ENCODE measurements at regions not wholly inside any gene's neighbourhood (a gene's known extent, or its start where the extent isn't known, plus 50 kb on each side); places are given as distances from the start of the nearest gene placed in this dataset.
"Not testable (repeated sequence)": the region's sequence is repeated elsewhere in the genome, so short reads cannot be mapped to it uniquely, and the experiment has no call there.

DNA sequence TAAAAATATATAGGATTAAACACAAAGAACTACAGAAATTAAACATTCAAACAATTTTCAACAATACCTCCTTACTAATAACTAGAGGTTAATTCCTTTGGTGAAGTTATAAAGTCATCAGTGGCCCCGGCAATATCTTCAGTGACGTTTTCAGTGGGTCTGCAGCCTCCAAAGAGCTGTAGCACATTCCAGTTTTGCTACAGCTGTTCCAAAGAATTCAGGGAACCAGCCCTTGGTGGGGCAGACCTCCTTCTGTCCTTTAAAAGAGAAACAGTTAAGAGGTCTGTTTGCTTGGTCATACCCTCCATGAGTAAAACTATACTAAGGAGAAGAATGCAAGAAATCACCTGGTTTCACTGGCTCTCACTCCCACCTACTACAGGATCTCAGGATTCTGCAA lies 99.2 kb upstream of the ZDHHC17 start:
- no peak for ATAC-seq
- CTCF ChIA-PET: no interaction called here
- H3K4me3 Mint-ChIP-seq: no peak overlapping the region
- no peak overlapping the region for H3K27ac Mint-ChIP-seq
- H3K9me3 Mint-ChIP-seq (ENCODE audit: low read depth): no peaks in the 10 kb centered on the region
- H3K27me3 Mint-ChIP-seq: peaks cover 3% of the 10 kb centered on the region
- H3K36me3 Mint-ChIP-seq (ENCODE audit: low read depth): no peaks in the 10 kb centered on the region
- POLR2A ChIA-PET: no interaction called here
- DNase-seq: no peak
- intact Hi-C loops (cut with DNase I, micrococcal nuclease): no loop called here
- peaks cover 13% of the 10 kb centered on the region for H3K4me1 Mint-ChIP-seq

GRCh38 chr12:76666290-76666835 lies 97.6 kb upstream of the ZDHHC17 start:
- Mint-ChIP-seq H3K27ac (no peak overlapping the region), H3K4me1 (peaks cover 13% of the 10 kb centered on the region), H3K9me3 (ENCODE audit: low read depth) (no peaks in the 10 kb centered on the region), H3K4me3 (no peak overlapping the region), H3K27me3 (peaks cover 3% of the 10 kb centered on the region), H3K36me3 (ENCODE audit: low read depth) (no peaks in the 10 kb centered on the region)
- ChIA-PET CTCF (interaction anchor here (0.5 to 1.0 kb wide), 3 partner anchors 11 to 383 kb away, joined by 3 to 4 read pairs (median 3); no protein-coding TSS in a partner anchor), POLR2A (no interaction called here)
- no peak for DNase-seq
- intact Hi-C loops (cut with DNase I, micrococcal nuclease): no loop called here
- no peak for ATAC-seq

DNA sequence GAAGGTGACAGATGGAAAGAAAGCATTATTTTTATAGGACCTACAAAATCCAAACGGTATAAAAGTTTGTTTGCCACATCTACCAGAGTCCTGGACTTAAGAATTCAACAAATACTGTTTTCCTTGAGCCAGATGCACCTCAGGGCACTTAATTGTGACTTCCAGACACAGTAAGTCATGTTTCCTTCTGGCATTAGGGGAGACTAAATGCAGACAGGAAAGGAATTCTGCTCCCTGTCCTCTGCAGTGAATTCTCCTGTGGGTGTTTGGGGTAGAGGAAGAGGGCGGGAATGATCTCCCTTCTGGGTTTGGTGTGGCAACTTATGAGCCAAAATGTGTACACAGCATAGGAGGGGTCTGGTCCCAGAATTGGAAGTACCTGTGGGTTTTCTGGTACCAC lies 93.9 kb upstream of the ZDHHC17 start:
- no peaks in the 10 kb centered on the region for H3K27me3 Mint-ChIP-seq
- ChIA-PET CTCF (no interaction called here), POLR2A (no interaction called here)
- intact Hi-C loops (cut with DNase I, micrococcal nuclease): no loop called here
- no peaks in the 10 kb centered on the region for H3K9me3 Mint-ChIP-seq (ENCODE audit: low read depth)
- H3K4me1 Mint-ChIP-seq: peaks cover 13% of the 10 kb centered on the region
- H3K36me3 Mint-ChIP-seq (ENCODE audit: low read depth): no peaks in the 10 kb centered on the region
- DNase-seq (no peak), ATAC-seq (no peak)
- no peak overlapping the region for H3K4me3 Mint-ChIP-seq
- H3K27ac Mint-ChIP-seq: no peak overlapping the region

DNA sequence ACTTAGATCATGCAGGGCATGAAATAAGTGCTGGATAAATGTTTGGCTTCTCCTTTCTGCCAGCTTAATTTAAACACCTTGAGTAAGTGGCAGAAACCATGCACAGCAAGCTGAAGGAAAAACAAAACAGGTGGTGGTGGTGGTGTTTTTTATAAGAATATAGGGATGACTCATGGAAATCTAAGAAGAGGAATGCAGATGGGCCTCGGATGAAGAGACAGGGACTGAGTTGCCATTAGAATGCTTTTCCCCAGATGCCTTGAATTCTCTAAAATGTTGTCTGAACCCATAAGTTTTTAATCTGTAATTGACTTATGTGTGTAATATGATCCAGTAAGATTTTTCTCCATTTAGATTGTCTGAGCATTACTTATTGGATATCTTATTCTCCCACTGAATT lies 93.1 kb upstream of the ZDHHC17 start:
- no peak for ATAC-seq
- no peak overlapping the region for H3K4me3 Mint-ChIP-seq
- peaks cover 8% of the 10 kb centered on the region for H3K4me1 Mint-ChIP-seq
- ChIA-PET POLR2A (no interaction called here), CTCF (interaction anchor here (0.6 kb wide), 1 partner anchor 409 kb away, joined by 3 read pairs; no protein-coding TSS in a partner anchor)
- DNase-seq: no peak
- H3K27ac Mint-ChIP-seq: no peak overlapping the region
- no peaks in the 10 kb centered on the region for H3K27me3 Mint-ChIP-seq
- H3K36me3 Mint-ChIP-seq (ENCODE audit: low read depth): no peaks in the 10 kb centered on the region
- H3K9me3 Mint-ChIP-seq (ENCODE audit: low read depth): no peaks in the 10 kb centered on the region
- intact Hi-C loops (cut with DNase I, micrococcal nuclease): no loop called here

DNA sequence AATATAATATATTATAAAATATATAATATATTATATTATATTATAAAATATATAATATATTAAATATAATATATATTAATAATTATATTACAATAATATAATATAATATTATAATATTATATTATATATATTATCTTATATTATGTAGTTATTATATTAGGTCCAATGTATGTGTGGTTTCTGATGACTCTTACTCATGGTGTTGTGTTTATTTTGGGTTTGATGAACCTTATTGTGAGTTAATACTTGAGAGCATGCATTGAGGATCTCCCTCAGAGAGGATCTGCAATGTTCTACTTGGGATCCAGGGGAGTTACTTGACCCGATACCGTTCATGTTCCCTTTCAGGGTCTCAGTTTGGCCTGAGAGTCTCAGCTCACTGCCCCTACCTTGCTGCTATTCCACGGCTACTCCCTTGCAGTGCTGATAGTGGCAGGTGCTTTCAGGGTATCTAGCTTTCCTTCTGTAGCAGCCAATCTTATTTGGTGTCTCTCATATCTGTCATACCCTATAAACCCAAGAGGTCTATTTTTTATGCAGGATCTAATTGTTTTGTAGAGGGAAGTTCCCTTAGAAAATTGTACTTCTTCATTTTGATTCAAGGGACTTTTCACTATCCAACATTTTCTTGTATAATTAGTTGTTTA lies 89.1 kb upstream of the ZDHHC17 start:
- CTCF ChIA-PET: no interaction called here
- POLR2A ChIA-PET: no interaction called here
- no peak overlapping the region for H3K4me3 Mint-ChIP-seq
- no peaks in the 10 kb centered on the region for H3K4me1 Mint-ChIP-seq
- DNase-seq (no peak), ATAC-seq (peak; percentile 58)
- no peaks in the 10 kb centered on the region for H3K36me3 Mint-ChIP-seq (ENCODE audit: low read depth)
- H3K27ac Mint-ChIP-seq: no peak overlapping the region
- no peaks in the 10 kb centered on the region for H3K27me3 Mint-ChIP-seq
- no peaks in the 10 kb centered on the region for H3K9me3 Mint-ChIP-seq (ENCODE audit: low read depth)
- intact Hi-C loops (cut with DNase I, micrococcal nuclease): no loop called here

- H3K36me3 Mint-ChIP-seq (ENCODE audit: low read depth); H3K4me3 Mint-ChIP-seq; H3K4me1 Mint-ChIP-seq; H3K27ac Mint-ChIP-seq; DNase-seq; ATAC-seq; POLR2A ChIA-PET; intact Hi-C loops (cut with DNase I, micrococcal nuclease); H3K9me3 Mint-ChIP-seq (ENCODE audit: low read depth); H3K27me3 Mint-ChIP-seq: not testable (repeated sequence)
- CTCF ChIA-PET: interaction anchor here (0.6 kb wide), 2 partner anchors 262 to 505 kb away, joined by 3 to 4 read pairs; no protein-coding TSS in a partner anchor
Observed at GRCh38 chr12:76676261-76676660, 87.7 kb upstream of the ZDHHC17 start.

DNA sequence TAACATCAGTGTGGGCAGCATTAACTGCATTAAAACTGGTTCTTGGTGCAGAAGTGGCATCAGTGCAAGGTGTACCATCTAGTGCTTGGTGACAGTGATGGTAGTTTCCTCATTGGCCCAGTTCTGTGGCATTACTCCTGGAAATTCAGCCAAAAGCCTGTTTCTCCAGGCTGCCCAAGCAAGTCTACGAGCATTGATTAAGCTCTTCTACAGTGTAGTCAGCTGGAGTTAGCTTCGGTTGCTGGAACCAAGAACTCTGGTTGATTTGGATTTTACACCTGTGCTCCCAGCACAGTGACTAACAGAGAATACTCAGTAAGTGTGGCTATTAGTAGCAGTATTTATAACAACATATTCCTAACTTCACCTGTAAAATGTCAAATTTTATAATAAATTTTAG lies 84.9 kb upstream of the ZDHHC17 start:
- Mint-ChIP-seq H3K36me3 (ENCODE audit: low read depth) (no peaks in the 10 kb centered on the region), H3K9me3 (ENCODE audit: low read depth) (no peaks in the 10 kb centered on the region), H3K4me3 (no peak overlapping the region), H3K27ac (no peak overlapping the region), H3K4me1 (no peaks in the 10 kb centered on the region), H3K27me3 (no peaks in the 10 kb centered on the region)
- ChIA-PET CTCF (no interaction called here), POLR2A (no interaction called here)
- intact Hi-C loops (cut with DNase I, micrococcal nuclease): no loop called here
- no peak for ATAC-seq
- DNase-seq: no peak

- no peak for DNase-seq
- Mint-ChIP-seq H3K27ac (no peak overlapping the region), H3K27me3 (no peaks in the 10 kb centered on the region), H3K36me3 (ENCODE audit: low read depth) (no peaks in the 10 kb centered on the region), H3K9me3 (ENCODE audit: low read depth) (no peaks in the 10 kb centered on the region), H3K4me3 (no peak overlapping the region), H3K4me1 (no peaks in the 10 kb centered on the region)
- ChIA-PET POLR2A (no interaction called here), CTCF (no interaction called here)
- ATAC-seq: no peak
- intact Hi-C loops (cut with DNase I, micrococcal nuclease): no loop called here
Observed at GRCh38 chr12:76679778-76680177, 84.1 kb upstream of the ZDHHC17 start.

DNA sequence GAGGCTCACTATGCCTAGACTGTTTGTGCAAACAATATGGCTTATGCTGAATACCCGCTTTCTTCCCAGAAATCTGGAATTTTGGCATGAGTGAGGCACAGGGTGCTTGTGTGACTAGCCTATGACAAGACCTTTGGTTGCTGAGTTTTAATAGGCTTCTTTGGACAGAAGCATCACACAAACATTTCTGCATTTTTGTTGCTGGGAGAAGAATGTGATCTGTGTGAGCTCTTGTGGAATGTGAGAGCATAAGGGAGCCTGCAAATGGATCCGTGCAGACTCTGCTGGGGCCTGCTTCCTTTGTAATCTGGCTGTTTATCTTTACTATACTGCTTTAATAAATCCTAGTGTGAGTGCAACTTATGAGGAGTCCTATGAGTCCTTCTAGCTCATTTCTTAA lies 83.0 kb upstream of the ZDHHC17 start:
- ChIA-PET CTCF (no interaction called here), POLR2A (no interaction called here)
- intact Hi-C loops (cut with DNase I, micrococcal nuclease): no loop called here
- ATAC-seq (no peak), DNase-seq (no peak)
- no peak overlapping the region for H3K27ac Mint-ChIP-seq
- no peak overlapping the region for H3K4me3 Mint-ChIP-seq
- H3K9me3 Mint-ChIP-seq (ENCODE audit: low read depth): no peaks in the 10 kb centered on the region
- H3K36me3 Mint-ChIP-seq (ENCODE audit: low read depth): no peaks in the 10 kb centered on the region
- peaks cover 3% of the 10 kb centered on the region for H3K4me1 Mint-ChIP-seq
- no peaks in the 10 kb centered on the region for H3K27me3 Mint-ChIP-seq

GRCh38 chr12:76685246-76685678 lies 78.7 kb upstream of the ZDHHC17 start:
- CTCF ChIA-PET: interaction anchor here (1.3 kb wide), 1 partner anchor 106 kb away, joined by 4 read pairs; no protein-coding TSS in a partner anchor
- intact Hi-C loops (cut with DNase I, micrococcal nuclease): no loop called here
- peaks cover 3% of the 10 kb centered on the region for H3K4me1 Mint-ChIP-seq

DNA sequence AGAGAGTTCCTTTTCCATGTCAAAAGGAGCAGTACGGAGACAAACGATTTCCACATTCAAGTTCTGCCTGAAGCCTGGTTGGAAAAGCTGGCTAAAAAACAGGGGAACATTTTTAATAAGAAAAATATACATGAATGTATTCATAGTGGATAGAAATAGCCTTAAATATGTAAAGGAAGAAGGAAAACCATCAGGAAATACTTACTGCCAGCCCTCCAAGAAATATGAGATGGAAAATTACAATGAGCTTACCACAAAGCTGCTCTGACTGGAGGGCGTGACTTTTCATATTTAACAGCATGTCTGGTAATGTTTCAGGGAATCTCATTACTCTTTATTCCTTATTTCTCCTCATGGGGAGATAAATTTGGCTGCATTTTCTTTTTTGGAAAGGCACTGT lies 75.9 kb upstream of the ZDHHC17 start:
- H3K4me3 Mint-ChIP-seq: no peak overlapping the region
- no peak overlapping the region for H3K27ac Mint-ChIP-seq
- H3K9me3 Mint-ChIP-seq (ENCODE audit: low read depth): no peaks in the 10 kb centered on the region
- intact Hi-C loops (cut with DNase I, micrococcal nuclease): loop anchor here (1.0 to 2.0 kb wide), 2 partner anchors 103 kb away; no protein-coding TSS in a partner anchor
- CTCF ChIA-PET: interaction anchor here (0.7 to 1.4 kb wide), 3 partner anchors 94 to 105 kb away, joined by 3 to 6 read pairs (median 3); no protein-coding TSS in a partner anchor
- H3K27me3 Mint-ChIP-seq: no peaks in the 10 kb centered on the region
- POLR2A ChIA-PET: no interaction called here
- no peak for DNase-seq
- H3K36me3 Mint-ChIP-seq (ENCODE audit: low read depth): no peaks in the 10 kb centered on the region
- no peak for ATAC-seq
- H3K4me1 Mint-ChIP-seq: peaks cover 3% of the 10 kb centered on the region

More at GRCh38 chr12:76685246-76685678, 78.7 kb upstream of the ZDHHC17 start:
- Mint-ChIP-seq H3K4me3 (no peak overlapping the region), H3K36me3 (ENCODE audit: low read depth) (no peaks in the 10 kb centered on the region), H3K9me3 (ENCODE audit: low read depth) (no peaks in the 10 kb centered on the region), H3K27me3 (no peaks in the 10 kb centered on the region), H3K27ac (no peak overlapping the region)
- ATAC-seq (peak; percentile 16), DNase-seq (no peak)
- POLR2A ChIA-PET: interaction anchor here (0.7 to 0.8 kb wide), 2 partner anchors 37 to 132 kb away, joined by 3 read pairs; no protein-coding TSS in a partner anchor

DNA sequence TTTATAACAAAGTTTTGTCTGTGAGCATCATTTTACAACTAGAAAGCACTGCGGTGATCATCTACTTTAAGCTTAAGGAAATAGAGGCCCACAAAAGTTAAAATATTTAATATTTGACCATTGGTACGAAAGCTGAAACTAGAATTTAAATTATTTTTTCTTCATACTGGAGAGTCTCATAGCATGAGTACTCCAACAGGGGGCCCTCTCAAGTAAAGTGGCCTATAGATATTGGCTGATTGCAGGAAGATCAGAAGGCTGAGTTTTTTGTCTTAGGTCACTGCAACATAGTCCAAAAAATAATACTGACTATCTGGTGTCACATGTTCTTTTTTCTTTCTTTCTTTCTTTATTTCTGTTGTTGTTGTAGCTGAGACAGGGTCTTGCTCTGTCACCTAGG lies 75.3 kb upstream of the ZDHHC17 start:
- peak; percentile 36 for ATAC-seq
- Mint-ChIP-seq H3K27ac (no peak overlapping the region), H3K4me3 (no peak overlapping the region), H3K9me3 (ENCODE audit: low read depth) (no peaks in the 10 kb centered on the region), H3K27me3 (no peaks in the 10 kb centered on the region), H3K36me3 (ENCODE audit: low read depth) (no peaks in the 10 kb centered on the region), H3K4me1 (peaks cover 3% of the 10 kb centered on the region)
- POLR2A ChIA-PET: no interaction called here
- DNase-seq: peak; percentile 9
- CTCF ChIA-PET: interaction anchor here (0.6 to 1.2 kb wide), 3 partner anchors 103 to 203 kb away, joined by 3 read pairs; no protein-coding TSS in a partner anchor
- intact Hi-C loops (cut with DNase I, micrococcal nuclease): loop anchor here (1.0 to 2.0 kb wide), 2 partner anchors 102 to 103 kb away; no protein-coding TSS in a partner anchor
